ES-I3 (cell line): ENCODE measurements at regions not wholly inside any gene's neighbourhood (a gene's known extent, or its start where the extent isn't known, plus 50 kb on each side); places are given as distances from the start of the nearest gene placed in this dataset.
"Not testable (repeated sequence)": the region's sequence is repeated elsewhere in the genome, so short reads cannot be mapped to it uniquely, and the experiment has no call there.

ENCODE experiments used
- H3K36me3 ChIP-seq: 2 replicates; pipeline ENCODE4 v1.6.1; 2013; ENCODE audit warnings: mild to moderate bottlenecking, low read length, control low read depth, moderate library complexity; ENCODE audit not compliant: insufficient read depth
- H3K4me1 ChIP-seq: 2 replicates; pipeline ENCODE4 v1.6.1; 2013; ENCODE audit warnings: mild to moderate bottlenecking, control low read depth, low read length; ENCODE audit not compliant: insufficient read depth
- H3K9ac ChIP-seq: 2 replicates; pipeline ENCODE4 v1.6.1; 2013; ENCODE audit warnings: low read depth, mild to moderate bottlenecking, low read length, moderate library complexity
- H3K9me3 ChIP-seq: 2 replicates; pipeline ENCODE4 v1.6.1; 2013; ENCODE audit warnings: mild to moderate bottlenecking, low read length, moderate library complexity; ENCODE audit not compliant: control insufficient read depth, insufficient read depth

DNA sequence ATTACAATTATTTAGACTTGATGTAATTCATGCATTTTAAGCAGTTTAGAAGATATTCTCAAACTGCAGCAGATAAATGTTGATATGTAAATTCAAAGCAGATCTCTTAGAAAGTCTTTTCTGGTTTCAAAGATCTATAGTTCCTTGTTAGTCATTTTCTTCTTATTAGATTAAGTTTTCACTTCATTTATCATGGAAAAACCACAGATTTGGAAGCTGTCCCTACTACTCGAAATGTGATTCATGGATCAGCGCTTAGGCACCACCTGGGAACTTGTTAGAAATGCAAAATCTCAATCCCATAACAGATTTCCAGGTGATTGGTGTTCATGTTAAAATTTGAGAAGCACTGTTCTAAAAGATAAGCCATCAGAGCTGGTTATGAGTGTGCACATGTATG is 92.8 kb upstream of the CDH2 start:
- H3K9ac ChIP-seq: no peak overlapping the region
- no peaks in the 10 kb centered on the region for H3K4me1 ChIP-seq
- no peaks in the 10 kb centered on the region for H3K36me3 ChIP-seq
- no peaks in the 10 kb centered on the region for H3K9me3 ChIP-seq

DNA sequence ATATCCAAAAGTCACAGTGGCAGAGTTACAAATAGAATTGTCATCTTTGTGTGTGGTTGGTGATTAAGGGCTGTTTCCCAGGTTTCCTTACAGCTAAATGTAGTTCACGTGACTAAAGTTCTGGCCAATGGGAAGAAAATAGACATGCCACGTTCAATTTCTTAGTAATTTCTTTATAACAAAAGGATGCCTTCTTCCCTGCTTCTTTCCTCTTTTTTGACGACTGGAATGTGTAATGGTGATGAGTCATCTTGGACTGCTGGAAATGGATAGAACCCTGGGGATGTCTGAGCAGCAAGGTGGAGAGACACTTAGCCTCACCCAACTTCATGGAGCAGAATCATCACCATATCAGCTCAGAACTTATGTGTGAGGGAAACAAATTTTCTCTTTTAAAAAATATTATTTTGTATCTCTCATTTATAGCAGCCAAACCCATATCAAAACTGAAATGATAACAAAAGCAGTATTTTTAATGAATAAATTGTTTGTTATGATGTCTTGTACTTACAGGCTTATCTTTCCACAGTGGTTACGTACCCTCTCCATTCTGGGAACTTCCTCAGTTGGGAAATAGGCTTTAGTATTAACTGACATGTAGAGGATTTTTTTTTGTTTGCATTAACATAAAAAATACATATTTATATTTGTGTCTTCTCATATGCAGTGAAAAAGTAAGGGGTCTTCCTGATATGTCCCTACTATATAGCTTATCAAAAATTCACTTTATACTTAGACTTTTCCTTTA is 91.1 kb upstream of the CDH2 start:
- H3K9me3 ChIP-seq: no peaks in the 10 kb centered on the region
- no peak overlapping the region for H3K9ac ChIP-seq
- H3K4me1 ChIP-seq: no peaks in the 10 kb centered on the region
- no peaks in the 10 kb centered on the region for H3K36me3 ChIP-seq

DNA sequence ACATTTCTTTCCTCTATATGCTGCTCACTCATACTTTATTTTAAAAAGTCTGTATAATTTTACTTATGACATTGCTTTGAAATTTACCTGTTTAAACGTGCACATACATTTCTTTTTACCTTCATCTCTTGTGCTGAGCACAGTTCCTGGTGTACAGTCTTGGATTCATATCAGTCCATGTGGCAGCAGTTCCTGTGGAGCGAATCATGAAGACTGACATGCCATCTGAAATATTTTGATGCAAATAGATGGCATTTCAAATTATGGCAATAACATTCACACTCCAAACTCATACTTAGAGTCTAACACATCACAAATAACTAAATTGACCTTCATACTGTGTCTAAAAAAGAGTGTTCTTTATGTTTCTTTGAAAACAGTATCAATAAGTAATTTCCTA is 90.3 kb upstream of the CDH2 start:
- Histone ChIP-seq H3K9me3 (no peaks in the 10 kb centered on the region), H3K36me3 (no peaks in the 10 kb centered on the region), H3K9ac (no peak overlapping the region), H3K4me1 (no peaks in the 10 kb centered on the region)

DNA sequence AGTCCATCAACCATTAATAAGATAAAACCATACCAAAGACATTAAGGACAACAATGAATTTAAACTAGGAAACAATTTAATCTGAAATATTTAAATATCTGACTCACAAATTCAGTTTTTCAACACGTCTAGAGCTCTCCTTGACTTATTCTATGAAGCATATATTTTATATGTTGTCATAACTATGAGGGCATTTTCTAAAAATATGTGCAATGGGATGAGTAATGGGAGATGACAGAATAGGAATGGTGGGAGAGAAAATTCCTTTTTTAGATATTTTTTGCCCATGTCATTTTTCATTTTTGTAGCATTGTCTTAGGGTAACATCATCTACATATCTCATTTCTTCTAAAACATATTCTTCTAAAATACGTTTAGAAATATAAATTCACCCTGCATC is 79.2 kb upstream of the CDH2 start:
- Histone ChIP-seq H3K9me3 (no peaks in the 10 kb centered on the region), H3K9ac (no peak overlapping the region), H3K36me3 (no peaks in the 10 kb centered on the region), H3K4me1 (no peaks in the 10 kb centered on the region)

DNA sequence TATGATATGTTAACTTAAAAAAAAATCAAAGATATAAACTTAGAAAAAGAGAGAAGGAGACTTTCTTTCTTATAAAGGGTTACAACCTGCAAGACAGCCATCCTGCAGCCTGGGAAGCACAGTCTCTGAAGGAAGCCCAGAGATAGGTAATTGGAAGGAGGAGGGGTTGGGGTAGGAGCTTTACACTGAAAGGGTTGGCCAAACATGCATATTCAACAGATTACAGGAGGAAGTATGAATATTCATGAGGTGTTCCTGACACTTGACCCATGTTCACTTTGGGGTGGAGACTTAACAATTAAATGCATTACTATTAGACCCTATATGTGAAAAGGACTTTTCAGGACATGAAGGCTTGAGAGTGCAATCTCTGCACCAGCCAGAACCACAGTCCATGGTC is 71.7 kb upstream of the CDH2 start:
- no peak overlapping the region for H3K9ac ChIP-seq
- H3K9me3 ChIP-seq: no peaks in the 10 kb centered on the region
- no peaks in the 10 kb centered on the region for H3K4me1 ChIP-seq
- no peaks in the 10 kb centered on the region for H3K36me3 ChIP-seq

- not testable (repeated sequence) for H3K4me1 ChIP-seq, H3K9me3 ChIP-seq, H3K36me3 ChIP-seq
- peak overlapping the region; percentile 28 for H3K9ac ChIP-seq
These were observed 63.7 kb upstream of the CDH2 start for GRCh38 chr18:28240626-28241025.

- Histone ChIP-seq H3K9ac (no peak overlapping the region), H3K36me3 (no peaks in the 10 kb centered on the region), H3K9me3 (no peaks in the 10 kb centered on the region), H3K4me1 (no peaks in the 10 kb centered on the region)
These were observed 59.6 kb upstream of the CDH2 start for GRCh38 chr18:28236487-28236886.
